Keratinocyte (primary cell): ENCODE measurements at regions not wholly inside any gene's neighbourhood (a gene's known extent, or its start where the extent isn't known, plus 50 kb on each side); places are given as distances from the start of the nearest gene placed in this dataset.

Experiments used
- DNase-seq: peaks from one replicate; pipeline ENCODE4 v3.0.0-alpha.2; 2011; ENCODE audit warnings: low read depth, missing footprints, low spot score
- FAIRE-seq: peaks from 2 replicates; lab custom pipeline; 2011; peaks lifted over from hg19 to GRCh38; lab: Jason Lieb, UNC
- H2AFZ ChIP-seq: 2 replicates; pipeline ENCODE4 v1.6.0; 2012; ENCODE audit warnings: low read length, control low read depth, inconsistent platforms; ENCODE audit not compliant: control insufficient read depth
- H3K27ac ChIP-seq: 2 replicates; pipeline ENCODE4 v1.5.1; 2011; ENCODE audit warnings: low read length; ENCODE audit not compliant: control insufficient read depth, insufficient read depth
- H3K27me3 ChIP-seq: 3 replicates; pipeline ENCODE4 v1.6.0; 2011; ENCODE audit warnings: low read length; ENCODE audit not compliant: control insufficient read depth, insufficient read depth; ENCODE audit errors: extremely low read depth
- H3K36me3 ChIP-seq, 2 experiments: 2 replicates in 1 of 2; 3 replicates in 1 of 2; pipeline ENCODE4 v1.5.1; 2011; ENCODE audit warnings: low read length in 2 of 2, mild to moderate bottlenecking in 1 of 2; ENCODE audit not compliant: control insufficient read depth in 2 of 2, insufficient read depth in 2 of 2; ENCODE audit errors: extremely low read depth in 1 of 2
- H3K4me1 ChIP-seq: 3 replicates; pipeline ENCODE4 v1.5.1; 2011; ENCODE audit warnings: low read length; ENCODE audit not compliant: control insufficient read depth, insufficient read depth; ENCODE audit errors: extremely low read depth
- H3K4me2 ChIP-seq: 3 replicates; pipeline ENCODE4 v1.6.0; 2011; ENCODE audit warnings: low read depth, low read length; ENCODE audit not compliant: control insufficient read depth, insufficient read depth; ENCODE audit errors: extremely low read depth
- H3K4me3 ChIP-seq, 3 experiments: fragments of 200-600 bp in 1 of 3; sonication (generic) in 1 of 3; 2 replicates in 2 of 3; 3 replicates in 1 of 3; pipeline ENCODE4 v1.5.1; 2011 to 2016; ENCODE audit warnings: low read length in 3 of 3, mild to moderate bottlenecking in 3 of 3, control low read depth in 2 of 3, inconsistent platforms in 1 of 3, low read depth in 1 of 3, mixed read lengths in 1 of 3, mixed run types in 1 of 3, moderate library complexity in 1 of 3; ENCODE audit not compliant: control insufficient read depth in 2 of 3, insufficient read depth in 2 of 3; ENCODE audit errors: extremely low read depth in 1 of 3
- H3K79me2 ChIP-seq: 2 replicates; pipeline ENCODE4 v1.6.0; 2012; ENCODE audit warnings: low read length; ENCODE audit not compliant: control insufficient read depth, insufficient read depth
- H3K9ac ChIP-seq: 3 replicates; pipeline ENCODE4 v1.6.0; 2011; ENCODE audit warnings: low read length; ENCODE audit not compliant: control insufficient read depth, insufficient read depth; ENCODE audit errors: extremely low read depth
- H3K9me1 ChIP-seq: 3 replicates; pipeline ENCODE4 v1.6.0; 2011; ENCODE audit warnings: low read length; ENCODE audit not compliant: control insufficient read depth, insufficient read depth; ENCODE audit errors: extremely low read depth
- H3K9me3 ChIP-seq: 2 replicates; pipeline ENCODE4 v1.5.1; 2012; ENCODE audit warnings: low read depth, low read length; ENCODE audit not compliant: control insufficient read depth
- H4K20me1 ChIP-seq: 3 replicates; pipeline ENCODE4 v1.6.0; 2011; ENCODE audit warnings: low read length; ENCODE audit not compliant: control insufficient read depth, insufficient read depth; ENCODE audit errors: extremely low read depth
- CTCF ChIP-seq, 3 experiments: IDR thresholded peaks in 1 of 3; conservative IDR thresholded peaks in 1 of 3; optimal IDR thresholded peaks in 1 of 3; 2 replicates in 2 of 3; 3 replicates in 1 of 3; pipeline versions ENCODE3 to v1.5.1; 2011; ENCODE audit warnings: low read length in 3 of 3, mild to moderate bottlenecking in 3 of 3, moderate library complexity in 2 of 3, control low read depth in 1 of 3, inconsistent platforms in 1 of 3; ENCODE audit not compliant: insufficient read depth in 2 of 3; ENCODE audit errors: extremely low read depth in 1 of 3
- EZH2 ChIP-seq: IDR thresholded peaks from one replicate; pipeline ENCODE4 v1.6.1; 2012; ENCODE audit warnings: inconsistent platforms, mild to moderate bottlenecking, low read length, moderate library complexity
- dilution Hi-C: fragments of 300-500 bp; cut with MboI; formaldehyde crosslinking; loops from one replicate; pipeline ENCODE4 v1.7.0; 2020; ENCODE audit warnings: low sequenced_read_pairs; ENCODE audit not compliant: extremely low pct_ligation_motif_present

GRCh38 chr12:89988188-89988915, 279.7 kb upstream of the ATP2B1 start:
- no peak overlapping the region for H3K27ac ChIP-seq
- no peak for FAIRE-seq
- H3K4me1 ChIP-seq, result no peaks in the 10 kb centered on the region
- no peaks in the 10 kb centered on the region for H3K79me2 ChIP-seq
- TF ChIP-seq EZH2 (no peak), CTCF (optimal IDR thresholded peaks at IDR 0.05 in 1 of 3, IDR thresholded peaks at IDR 0.05 in 1 of 3, conservative IDR thresholded peaks at IDR 0.05 in 1 of 3; ENCODE audit: extremely low read depth in 1 of 3, insufficient read depth in 2 of 3, low read length in 3 of 3) (no peak)
- no peaks in the 10 kb centered on the region for H4K20me1 ChIP-seq
- H3K9me1 ChIP-seq, result no peaks in the 10 kb centered on the region
- H3K9ac ChIP-seq, result no peak overlapping the region
- H2AFZ ChIP-seq, result no peak overlapping the region
- H3K4me2 ChIP-seq, result no peak overlapping the region
- no peaks in the 10 kb centered on the region for H3K27me3 ChIP-seq
- DNase-seq, result no peak
- dilution Hi-C loops, result no loop called here
- H3K4me3 ChIP-seq, result no peak overlapping the region
- H3K9me3 ChIP-seq, result no peaks in the 10 kb centered on the region
- H3K36me3 ChIP-seq, result no peaks in the 10 kb centered on the region

GRCh38 chr12:89985935-89986334, 277.3 kb upstream of the ATP2B1 start:
- Histone ChIP-seq H3K9me1 (no peaks in the 10 kb centered on the region), H3K27me3 (no peaks in the 10 kb centered on the region), H3K36me3 (no peaks in the 10 kb centered on the region), H3K4me1 (no peaks in the 10 kb centered on the region), H4K20me1 (no peaks in the 10 kb centered on the region), H3K79me2 (no peaks in the 10 kb centered on the region), H3K4me2 (no peak overlapping the region), H3K4me3 (no peak overlapping the region), H3K27ac (no peak overlapping the region), H3K9ac (no peak overlapping the region), H2AFZ (no peak overlapping the region), H3K9me3 (no peaks in the 10 kb centered on the region)
- no peak for FAIRE-seq
- DNase-seq, result no peak
- dilution Hi-C loops, result no loop called here
- TF ChIP-seq CTCF (optimal IDR thresholded peaks at IDR 0.05 in 1 of 3, IDR thresholded peaks at IDR 0.05 in 1 of 3, conservative IDR thresholded peaks at IDR 0.05 in 1 of 3; ENCODE audit: extremely low read depth in 1 of 3, insufficient read depth in 2 of 3, low read length in 3 of 3) (no peak), EZH2 (no peak)
